GM21576 (cell line): ENCODE measurements at regions not wholly inside any gene's neighbourhood (a gene's known extent, or its start where the extent isn't known, plus 50 kb on each side); places are given as distances from the start of the nearest gene placed in this dataset.
"Not testable (repeated sequence)": the region's sequence is repeated elsewhere in the genome, so short reads cannot be mapped to it uniquely, and the experiment has no call there.

ENCODE experiments used
- ATAC-seq: cut with Tn5 transposase; IDR thresholded peaks from one replicate; pipeline ENCODE4 v1.9.1; 2021; ENCODE audit warnings: mild to moderate bottlenecking, moderate library complexity; ENCODE audit not compliant: unreplicated experiment

GRCh38 chr20:53891306-53891894 is 179.0 kb downstream of the BCAS1 start:
- ATAC-seq, result no peak

- ATAC-seq, result no peak
Observed at GRCh38 chr20:53890443-53891305, 179.7 kb downstream of the BCAS1 start.

- ATAC-seq, result no peak
Observed at GRCh38 chr20:53889411-53890148, 180.8 kb downstream of the BCAS1 start.

- no peak for ATAC-seq
Observed at GRCh38 chr20:53888951-53889350, 181.4 kb downstream of the BCAS1 start.

- no peak for ATAC-seq
Observed at GRCh38 chr20:53888510-53888909, 181.9 kb downstream of the BCAS1 start.

- no peak for ATAC-seq
Observed at GRCh38 chr20:53887973-53888372, 182.4 kb downstream of the BCAS1 start.

- ATAC-seq, result no peak
Observed at GRCh38 chr20:53884859-53885541, 185.4 kb downstream of the BCAS1 start.

- ATAC-seq, result no peak
Observed at GRCh38 chr20:53883098-53883911, 187.1 kb downstream of the BCAS1 start.

- not testable (repeated sequence) for ATAC-seq
Observed at GRCh38 chr20:53882438-53882986, 187.9 kb downstream of the BCAS1 start.

- no peak for ATAC-seq
Observed at GRCh38 chr20:53881362-53881761, 189.0 kb downstream of the BCAS1 start.

- no peak for ATAC-seq
Observed at GRCh38 chr20:53880108-53880641, 190.2 kb downstream of the BCAS1 start.

GRCh38 chr20:53879048-53879684 is 191.2 kb downstream of the BCAS1 start:
- ATAC-seq, result no peak

GRCh38 chr20:53878262-53879047 is 191.9 kb downstream of the BCAS1 start:
- no peak for ATAC-seq

GRCh38 chr20:53876956-53877355 is 193.4 kb downstream of the BCAS1 start:
- ATAC-seq, result no peak

- ATAC-seq, result no peak
Observed at GRCh38 chr20:53876470-53876869, 193.9 kb downstream of the BCAS1 start.

GRCh38 chr20:53875452-53875851 is 194.9 kb downstream of the BCAS1 start:
- no peak for ATAC-seq

- ATAC-seq, result no peak
Observed at GRCh38 chr20:53874706-53875105, 195.7 kb downstream of the BCAS1 start.

- no peak for ATAC-seq
Observed at GRCh38 chr20:53874104-53874503, 196.3 kb downstream of the BCAS1 start.

- ATAC-seq, result no peak
Observed at GRCh38 chr20:53873230-53873604, 197.2 kb downstream of the BCAS1 start.
